SKM-1 (cell line): ENCODE measurements at regions not wholly inside any gene's neighbourhood (a gene's known extent, or its start where the extent isn't known, plus 50 kb on each side); places are given as distances from the start of the nearest gene placed in this dataset.
"Not testable (repeated sequence)": the region's sequence is repeated elsewhere in the genome, so short reads cannot be mapped to it uniquely, and the experiment has no call there.

Experiments used
- DNase-seq: peaks from one replicate; lab custom pipeline; 2025; ENCODE audit not compliant: unreplicated experiment; lab: John Stamatoyannopoulos, UW

DNA sequence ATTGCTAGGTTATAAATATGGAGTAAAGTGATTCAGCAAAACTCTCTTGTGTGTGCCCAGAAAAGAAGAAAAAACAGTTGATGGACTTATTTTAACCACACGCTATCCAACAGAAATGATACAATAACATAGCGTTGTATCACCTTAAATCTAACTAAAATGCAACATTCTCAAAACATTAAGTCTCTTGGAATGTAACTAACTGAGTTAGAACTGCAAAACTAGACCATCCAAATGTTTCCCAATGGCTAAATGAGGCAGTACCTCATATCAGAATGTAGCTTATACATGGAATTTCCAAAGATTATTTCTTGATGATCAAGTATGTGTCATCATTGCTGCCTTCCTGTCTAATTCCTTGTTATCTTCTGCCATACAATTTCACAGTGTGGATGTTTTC lies 187.9 kb downstream of the CNTN3 start:
- DNase-seq: no peak

DNA sequence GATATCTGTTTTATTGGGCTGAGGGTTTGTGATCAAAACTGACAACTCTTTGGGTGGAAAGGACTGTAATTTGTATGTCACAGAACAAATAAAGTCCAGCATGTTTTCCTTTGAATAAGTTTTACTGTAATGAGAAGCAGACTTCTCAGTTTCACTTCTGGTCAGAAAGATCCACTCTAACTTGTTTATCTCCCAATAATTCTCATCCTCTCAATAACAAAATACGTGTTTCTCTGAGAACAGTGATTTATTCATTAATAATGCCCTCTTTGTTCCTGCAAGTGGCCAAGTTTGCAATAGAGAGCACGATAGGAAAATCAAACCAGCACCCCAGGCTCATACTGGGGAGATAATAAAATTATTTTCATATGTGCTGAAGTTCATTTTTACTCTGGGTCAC lies 190.6 kb downstream of the CNTN3 start:
- no peak for DNase-seq

DNA sequence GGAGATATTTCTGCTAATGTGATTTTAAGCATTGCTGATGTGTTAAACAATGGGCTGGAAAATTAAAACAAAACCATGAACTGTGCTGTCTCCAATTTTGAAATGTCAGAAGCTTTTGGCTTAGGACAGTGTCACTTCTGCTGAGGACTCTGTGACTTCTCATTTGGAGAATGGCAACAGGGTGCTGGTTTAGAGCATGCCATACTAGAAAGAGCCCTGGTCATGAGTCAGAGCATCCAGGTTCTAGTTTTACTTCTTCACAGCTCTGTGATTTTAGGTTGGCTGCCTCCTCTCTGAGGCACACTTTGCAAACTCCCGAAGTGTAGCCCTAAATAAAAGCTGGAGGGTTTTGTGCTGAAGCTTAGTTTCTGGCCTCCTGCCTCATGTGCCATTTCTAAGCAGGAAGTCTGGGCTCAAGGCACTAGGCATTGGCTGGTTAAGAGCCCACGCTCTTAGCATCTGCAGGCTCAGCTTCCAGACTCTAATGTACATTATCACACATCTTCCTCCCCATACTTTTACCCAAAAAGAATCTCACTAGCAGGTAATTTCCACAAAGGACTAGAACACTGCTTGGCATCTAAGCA lies 193.8 kb downstream of the CNTN3 start:
- DNase-seq: no peak

DNA sequence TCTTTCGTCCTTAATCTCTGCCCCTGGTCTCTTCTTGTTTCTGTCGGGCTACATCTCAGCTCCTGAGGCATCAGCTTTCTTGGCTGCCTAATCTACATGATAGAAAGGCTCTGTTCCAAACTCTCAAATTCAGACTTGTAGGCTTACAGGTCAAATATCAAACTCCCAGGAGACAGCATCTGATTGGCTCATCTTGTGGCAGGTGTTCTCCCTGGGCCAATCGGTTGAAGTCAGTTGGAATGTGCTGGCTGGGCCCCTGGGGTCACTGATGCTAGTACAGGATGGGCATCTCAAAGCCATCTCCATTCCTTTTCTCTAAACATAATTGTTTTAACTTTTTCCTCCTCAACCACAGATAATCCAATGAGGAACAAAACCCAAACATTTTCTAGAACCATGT lies 198.7 kb downstream of the CNTN3 start:
- no peak for DNase-seq

DNA sequence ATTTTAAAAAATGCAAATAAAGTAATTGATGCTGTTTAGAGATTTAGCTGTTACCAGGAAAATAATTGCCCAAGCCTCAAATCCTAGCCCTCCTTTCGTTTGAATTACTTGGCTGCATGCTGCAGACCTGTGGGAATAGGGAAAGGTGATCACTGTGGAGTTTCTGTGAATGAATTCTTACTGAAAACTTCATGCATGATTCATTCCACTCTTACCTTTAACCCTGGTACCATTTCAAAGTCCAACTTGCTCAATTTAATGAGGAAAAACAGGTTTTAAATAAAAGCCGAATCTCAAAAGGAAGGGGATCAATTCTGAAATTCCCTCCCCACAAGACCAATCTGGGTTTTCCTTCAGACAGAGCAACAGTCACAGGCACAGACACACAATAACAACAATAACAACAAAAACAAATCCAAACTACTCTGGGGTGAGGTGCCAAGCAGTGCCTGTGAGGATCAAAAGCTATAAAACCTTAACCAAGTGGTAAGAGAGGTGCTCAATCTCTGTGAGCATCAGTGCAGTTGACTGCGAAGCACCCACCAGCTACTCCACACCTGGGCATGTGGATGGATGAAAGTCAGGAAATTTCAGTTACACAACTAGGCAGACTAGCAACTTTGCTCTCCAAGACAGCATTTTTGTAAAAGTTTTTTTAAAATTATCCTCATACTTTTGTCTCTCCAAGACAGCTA lies 200.8 kb downstream of the CNTN3 start:
- DNase-seq: no peak

DNA sequence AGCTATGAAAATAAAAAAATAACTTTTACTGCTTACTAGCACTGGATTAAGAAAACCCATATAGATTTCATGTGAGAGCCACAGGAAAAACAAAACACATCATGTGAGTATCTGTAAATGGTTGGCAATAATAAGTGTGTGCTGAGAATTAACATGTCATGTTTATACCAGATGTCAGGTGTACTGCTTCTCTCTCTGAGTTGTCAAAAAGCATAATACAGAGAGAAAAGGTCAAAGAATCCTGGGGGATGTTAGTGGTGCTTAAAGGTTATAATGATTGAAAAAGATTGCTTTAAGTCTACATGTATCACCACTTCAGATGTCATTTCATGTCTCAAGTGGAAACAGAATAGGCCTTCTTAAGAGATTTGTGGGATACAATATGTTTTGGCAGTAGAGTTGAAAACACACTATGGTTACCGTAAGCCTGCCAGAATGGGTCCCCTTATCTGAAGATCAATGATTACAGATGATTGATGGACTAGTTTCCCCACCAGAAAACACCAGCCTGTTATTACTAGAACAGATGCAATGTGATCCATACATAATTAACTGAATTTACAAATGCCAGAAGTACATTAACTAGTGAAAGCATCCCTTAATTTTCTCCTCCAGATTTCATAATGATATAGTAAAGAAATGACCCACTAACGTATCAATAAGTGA lies 204.1 kb downstream of the CNTN3 start:
- DNase-seq: no peak

DNA sequence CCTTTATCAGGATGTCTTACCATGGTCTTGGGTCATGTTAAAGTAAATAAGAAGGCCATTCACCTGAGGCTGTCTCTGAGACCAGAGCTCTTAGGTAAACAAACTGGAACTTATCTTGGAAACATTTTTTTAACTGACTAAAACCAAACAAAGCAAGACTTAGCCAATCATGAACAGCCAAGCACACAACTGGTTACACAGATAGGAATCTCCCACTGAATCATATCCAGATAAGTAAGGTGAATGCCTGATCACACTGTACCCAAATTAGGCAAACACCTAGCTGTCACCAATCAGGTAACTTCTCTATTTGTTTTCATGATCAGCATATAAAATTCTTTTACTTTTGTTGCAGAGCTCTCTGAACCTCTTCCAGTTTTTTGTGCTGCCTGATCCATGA lies 205.4 kb downstream of the CNTN3 start:
- DNase-seq: no peak

DNA sequence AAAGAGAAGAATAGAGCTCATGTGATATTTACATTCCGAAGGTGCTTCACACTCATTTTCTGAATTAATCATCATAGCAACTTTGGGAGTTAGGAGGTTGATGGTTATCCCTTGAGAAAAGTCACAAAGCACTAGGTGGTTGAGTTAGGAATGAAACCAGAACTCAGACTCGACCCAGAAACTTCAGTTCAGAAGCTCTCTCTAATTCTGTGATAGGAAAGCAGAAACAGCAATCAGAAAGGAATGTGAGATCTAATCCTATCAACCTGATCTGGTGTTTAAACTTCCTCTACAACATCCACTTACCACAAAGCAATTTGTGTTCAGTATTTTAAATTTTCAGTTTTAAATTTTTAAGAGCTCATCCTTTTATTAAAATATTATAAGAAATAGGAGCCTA lies 211.2 kb downstream of the CNTN3 start:
- no peak for DNase-seq

DNA sequence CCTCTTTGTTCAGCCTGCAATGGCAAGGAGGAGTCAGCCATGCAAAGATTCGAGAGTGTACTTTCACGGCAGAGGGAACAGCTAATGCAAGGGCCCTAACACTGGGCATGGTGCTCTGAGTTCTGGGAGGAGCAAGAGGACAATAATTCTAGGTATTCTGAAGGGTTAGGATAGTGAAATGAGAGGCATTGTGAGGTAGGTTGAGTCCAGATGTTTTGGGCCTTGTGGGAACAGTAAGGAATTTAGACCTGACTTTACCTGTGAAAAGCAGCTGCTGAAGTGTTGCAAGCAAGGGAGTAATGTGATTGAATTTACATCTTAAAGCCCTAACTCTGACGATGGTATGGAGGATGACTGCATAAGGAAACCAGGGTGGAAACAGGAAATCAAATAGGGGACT lies 211.6 kb downstream of the CNTN3 start:
- DNase-seq: no peak

DNA sequence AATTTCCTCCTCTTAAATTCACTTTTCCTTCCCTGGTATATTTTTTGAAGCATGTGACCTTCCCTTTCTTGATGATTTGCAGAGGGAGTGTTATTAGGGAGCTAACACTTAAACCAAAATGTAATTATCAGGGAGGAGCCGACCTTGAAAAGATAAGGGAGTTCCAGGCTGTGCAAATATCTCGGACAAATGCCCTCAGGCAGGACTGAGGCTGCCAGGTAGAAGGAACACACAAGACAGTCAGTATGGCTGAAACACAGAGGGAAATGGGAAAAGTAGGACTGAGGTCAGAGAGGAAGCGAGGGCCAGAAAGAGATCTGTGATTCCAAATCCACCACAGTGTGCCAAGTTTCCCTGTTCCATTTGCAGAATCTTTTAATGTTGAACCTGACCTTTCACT lies 221.0 kb downstream of the CNTN3 start:
- no peak for DNase-seq

DNA sequence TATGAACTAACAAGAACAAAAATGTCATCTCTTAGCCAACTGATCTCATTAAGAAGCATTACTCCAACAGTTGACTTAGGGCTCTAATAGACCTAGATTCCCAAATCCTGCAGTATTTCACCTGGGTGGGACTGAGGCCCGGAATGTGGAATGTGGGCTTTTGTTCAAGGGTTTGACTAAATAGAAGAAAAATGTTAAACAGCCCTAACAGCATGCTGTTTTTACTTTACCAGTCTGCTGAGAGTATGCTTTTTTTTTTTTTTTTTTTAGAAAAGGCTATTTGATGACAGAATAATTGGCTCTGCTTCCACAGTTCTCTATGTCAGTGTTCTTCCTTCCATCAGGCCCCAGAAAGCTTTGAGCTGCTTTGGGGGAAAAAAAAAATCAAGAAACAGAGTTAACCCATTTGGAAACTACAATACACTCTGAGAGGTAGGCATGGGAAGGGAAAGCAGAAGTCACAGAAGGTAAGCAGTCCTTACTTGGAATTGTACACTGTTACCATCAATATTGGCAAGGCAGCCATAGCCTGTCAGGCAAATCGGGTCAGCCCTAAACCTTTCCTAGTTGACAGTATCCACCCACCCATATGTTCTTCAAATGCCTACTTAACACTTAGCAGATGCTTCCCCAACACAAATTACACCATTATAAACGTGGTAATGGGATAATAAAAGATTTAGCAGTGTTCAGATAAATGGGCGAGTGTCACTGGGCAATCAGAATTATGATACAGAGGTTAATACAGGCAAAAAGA lies 224.2 kb downstream of the CNTN3 start:
- DNase-seq: no peak

DNA sequence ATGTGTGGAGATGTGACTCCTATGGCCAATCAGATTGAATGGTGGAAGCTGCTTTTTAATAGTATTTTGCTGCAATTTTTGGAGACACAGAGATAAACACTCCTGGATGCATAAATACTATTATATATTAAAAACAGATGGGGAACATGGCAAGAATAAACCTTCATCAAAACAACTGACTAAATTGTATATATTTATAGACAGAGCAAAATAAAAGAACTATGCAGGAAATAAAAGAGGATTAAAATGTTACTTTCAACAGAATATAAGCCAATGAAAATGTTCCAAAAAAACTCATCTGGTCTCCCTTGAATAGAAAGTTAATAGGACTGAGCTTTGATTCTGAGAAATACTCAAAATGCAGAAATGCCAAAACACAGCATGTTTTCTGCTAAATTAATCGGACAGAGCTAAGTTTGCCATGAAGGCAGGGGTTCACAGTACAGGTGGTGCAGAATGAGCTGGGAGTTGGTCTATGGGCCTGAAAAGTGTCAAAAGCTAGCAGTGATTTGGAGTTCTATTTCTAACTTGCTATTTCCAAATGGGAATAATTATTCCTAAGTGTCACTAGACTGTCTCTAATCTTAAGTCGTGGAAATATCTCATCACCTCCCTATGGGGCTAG lies 227.2 kb downstream of the CNTN3 start:
- DNase-seq: no peak

DNA sequence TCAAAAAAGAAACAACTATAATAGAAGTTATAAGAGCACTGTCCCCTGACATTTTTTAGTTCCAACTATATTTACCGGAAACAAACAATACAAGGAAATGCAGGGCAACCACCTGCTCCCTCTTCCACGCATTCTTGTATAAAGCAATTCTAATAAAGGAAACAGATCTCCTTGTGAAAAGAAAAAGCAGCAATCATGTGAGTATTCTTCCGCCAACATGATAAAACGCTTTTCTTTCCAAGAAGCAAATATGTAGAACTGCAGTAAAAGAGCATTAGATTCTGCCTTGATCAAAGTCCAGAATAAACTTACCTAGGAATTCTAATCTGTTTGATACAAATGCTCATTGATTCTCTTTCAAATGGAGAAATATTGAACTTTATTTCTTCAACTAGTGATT lies 230.3 kb downstream of the CNTN3 start:
- DNase-seq: no peak

DNA sequence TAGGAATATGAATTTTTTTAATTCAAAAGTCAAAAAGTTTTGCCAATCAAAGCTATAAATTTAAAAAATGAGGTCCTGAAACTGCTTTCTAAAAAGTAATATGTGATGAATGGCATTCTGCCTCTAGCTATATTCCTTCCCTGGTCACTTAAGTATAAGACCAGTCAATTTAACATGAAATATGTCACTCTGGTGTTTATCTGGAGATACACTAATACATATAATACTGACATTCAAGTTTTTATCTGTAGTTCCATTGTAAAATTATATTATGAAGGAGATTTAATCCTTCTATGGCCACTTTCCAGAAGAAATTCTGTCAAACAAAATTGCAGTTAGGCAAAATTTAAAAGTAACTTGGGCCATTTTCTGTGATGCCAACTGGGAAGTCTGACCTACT lies 236.8 kb downstream of the CNTN3 start:
- no peak for DNase-seq

DNA sequence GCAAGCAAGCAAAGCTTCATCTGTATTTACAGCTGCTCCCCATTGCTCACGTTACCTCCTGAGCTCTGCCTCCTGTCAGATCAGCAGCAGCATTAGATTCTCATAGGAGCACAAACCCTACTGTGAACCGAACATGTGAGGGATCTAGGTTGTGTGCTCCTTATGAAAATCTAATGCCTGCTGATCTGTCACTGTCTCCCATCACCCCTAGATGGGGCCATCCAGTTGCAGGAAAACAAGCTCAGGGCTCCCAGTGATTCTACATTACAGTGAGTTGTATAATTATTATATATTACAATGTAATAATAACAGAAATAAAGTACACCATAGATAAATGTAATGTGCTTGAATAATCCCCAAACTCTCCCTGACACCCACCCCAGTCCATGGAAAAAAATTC lies 238.1 kb downstream of the CNTN3 start:
- DNase-seq: not testable (repeated sequence)

DNA sequence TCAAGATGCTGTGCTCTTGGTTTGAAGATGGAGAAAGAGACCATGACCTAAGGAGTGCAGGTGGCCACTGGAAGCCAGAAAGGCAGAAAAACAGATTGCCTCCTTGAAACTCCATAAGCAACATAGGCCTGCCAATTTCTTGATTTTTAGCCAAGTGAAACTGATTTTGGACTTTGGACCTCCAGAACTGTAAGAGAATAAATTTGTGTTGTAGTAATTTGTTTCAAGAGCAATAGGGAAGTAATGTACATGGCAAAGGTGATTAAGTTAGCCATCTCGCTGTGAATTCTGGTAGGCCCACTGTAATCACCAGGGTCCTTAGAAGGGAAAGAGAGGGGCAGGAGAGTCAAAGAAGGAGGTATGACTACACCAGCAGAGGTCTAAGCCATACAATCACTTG lies 238.8 kb downstream of the CNTN3 start:
- no peak for DNase-seq

DNA sequence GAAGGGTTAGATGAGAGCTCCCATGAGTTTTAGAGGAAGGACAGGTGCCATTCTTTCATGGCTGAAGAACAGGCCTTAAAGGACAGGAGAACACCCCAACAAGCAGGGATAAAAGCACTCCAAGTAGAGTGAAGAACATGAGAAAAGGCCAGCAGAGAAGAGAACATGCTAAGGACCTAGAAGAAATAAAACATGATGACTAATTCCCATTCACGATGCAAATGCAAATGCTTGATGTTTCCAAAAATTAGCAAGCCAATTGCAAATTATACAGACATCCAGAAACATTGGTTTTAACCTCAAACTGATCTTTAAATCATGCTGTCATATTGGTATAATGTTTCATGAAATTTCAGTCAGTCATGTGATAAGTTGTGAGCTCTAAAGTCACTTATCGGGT lies 241.7 kb downstream of the CNTN3 start:
- DNase-seq: no peak

DNA sequence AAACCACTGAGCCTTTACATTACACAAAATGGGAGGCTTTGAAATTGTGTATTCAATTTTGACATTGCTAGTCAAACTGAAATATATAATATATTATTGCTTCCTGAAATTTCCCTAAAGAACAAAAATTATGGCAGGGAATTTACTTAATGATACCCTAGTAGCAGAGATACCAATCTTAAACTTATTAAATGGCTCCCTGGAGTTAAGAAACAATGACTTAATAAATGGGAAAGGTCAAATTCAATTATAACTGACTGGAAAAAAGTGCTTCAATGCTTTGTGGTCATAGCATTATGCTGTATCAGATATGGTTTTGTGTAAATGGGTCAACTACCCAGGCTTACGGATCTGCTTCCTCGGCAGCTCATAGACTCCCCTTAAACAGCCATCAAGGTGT lies 244.1 kb downstream of the CNTN3 start:
- no peak for DNase-seq

DNA sequence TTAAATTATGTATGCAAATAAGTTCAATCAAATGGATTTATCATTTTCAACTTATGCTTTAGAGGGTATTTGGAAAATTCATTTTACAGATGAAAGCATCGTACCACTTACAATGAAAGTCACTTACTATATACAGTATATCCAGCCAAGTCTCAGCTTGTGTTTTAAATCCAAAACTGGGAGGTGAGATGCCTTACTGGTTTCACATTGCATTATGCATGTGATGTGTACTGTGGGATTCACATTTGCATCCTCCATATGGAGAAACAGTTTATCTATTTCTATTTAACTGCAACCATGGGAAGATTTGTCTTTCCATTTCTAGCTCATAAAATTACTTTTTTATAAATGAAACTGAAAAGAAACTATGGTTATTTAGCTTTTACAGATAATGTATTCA lies 248.1 kb downstream of the CNTN3 start:
- no peak for DNase-seq

DNA sequence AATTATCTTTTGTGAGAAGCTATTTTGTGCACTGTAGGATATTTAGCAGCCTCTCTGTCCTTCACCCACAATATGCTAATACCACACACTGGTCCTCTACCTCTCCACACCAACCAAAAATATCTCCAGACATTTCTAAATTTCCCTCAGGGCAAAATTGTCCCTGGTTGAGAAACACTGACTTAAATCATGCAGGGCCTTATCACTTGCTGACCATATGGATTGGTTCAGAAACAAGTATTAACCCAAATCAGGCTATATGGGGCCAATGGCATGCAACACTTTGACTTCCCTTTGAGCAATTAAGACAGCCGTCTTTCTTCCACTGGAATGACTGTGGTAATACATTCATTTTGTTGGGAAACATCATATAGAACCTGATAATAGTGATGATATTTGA lies 251.1 kb downstream of the CNTN3 start:
- DNase-seq: no peak

DNA sequence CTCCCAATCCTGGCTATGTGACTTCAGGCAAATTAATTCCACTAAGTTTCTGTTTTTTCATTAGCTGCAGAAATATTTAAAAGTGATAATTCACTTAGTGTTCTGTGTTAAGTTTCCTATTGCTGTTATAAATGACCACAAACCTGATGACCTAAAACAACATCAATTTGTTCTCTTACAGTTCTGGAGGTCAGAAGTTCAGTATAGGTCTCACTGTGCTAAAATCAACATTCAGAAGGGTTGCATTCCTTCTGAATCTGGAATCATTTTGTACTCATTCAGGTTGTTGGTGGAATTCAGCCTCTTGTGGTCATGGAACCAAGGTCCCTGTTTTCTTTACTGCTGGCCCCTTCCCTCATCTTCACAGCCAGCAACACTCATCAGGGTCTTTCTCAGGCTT lies 254.1 kb downstream of the CNTN3 start:
- DNase-seq: no peak

DNA sequence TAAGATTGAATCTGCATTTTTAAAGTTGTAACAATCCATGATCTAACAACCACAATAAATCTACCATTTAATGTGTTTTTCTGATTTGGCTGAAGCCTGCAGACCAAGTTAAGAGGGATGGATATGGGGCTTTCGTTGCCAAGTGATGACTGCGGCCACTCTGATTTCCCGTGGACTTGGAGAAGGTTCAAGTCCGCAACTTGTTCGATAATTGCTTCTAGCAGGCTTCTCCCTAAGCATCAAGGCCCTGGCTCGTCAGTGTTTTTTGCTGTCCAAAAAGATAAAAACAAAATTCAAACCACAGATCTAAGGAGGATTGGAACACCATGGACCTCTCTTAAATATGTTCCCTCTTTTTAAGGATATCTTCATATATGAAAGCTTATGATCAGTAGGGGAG lies 256.6 kb downstream of the CNTN3 start:
- no peak for DNase-seq
